Activated effector memory CD4-positive, alpha-beta T cell treated with anti-CD3 and anti-CD28 coated beads, Interleukin-2, amount 50 U/mL, for 16 hours (primary cell): ENCODE measurements at regions not wholly inside any gene's neighbourhood (a gene's known extent, or its start where the extent isn't known, plus 50 kb on each side); places are given as distances from the start of the nearest gene placed in this dataset.

Experiments used
- DNase-seq: peaks from one replicate; pipeline ENCODE4 v3.0.0-alpha.2; 2020

DNA sequence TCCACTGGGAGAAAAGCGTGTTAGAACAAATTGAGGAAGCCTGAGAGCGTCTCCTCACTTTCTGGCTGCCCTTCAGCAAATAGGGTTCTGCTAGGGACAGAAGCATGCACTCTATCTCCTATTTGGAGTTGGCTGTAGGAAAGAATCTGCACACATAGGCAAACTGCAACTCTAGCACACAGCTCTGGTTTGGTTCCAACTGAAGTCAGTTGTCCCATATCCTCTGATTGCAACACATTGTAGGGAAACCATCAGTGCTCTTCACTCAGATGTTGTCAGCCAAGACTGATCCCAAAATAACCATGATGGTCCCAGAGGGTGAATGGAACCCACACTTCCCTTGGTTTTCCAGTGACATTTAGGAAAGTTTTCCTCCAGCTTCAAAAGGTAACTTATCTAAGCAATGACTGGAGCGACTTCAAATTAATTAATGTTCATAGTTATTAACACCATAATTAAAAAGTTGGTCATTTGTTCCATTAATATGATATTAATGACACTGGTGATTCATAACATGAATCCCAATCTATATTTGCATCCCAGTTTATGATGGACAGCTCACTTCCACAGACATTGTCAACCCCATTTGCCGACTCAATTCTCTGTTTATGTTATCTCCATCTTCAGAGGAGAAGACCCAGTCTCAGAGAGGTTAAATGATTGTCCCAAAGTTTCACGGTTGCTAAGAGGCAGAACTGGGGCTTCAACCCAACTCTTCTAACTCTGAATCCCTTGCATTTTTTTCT is 136.7 kb upstream of the ZNF462 start:
- no peak for DNase-seq

DNA sequence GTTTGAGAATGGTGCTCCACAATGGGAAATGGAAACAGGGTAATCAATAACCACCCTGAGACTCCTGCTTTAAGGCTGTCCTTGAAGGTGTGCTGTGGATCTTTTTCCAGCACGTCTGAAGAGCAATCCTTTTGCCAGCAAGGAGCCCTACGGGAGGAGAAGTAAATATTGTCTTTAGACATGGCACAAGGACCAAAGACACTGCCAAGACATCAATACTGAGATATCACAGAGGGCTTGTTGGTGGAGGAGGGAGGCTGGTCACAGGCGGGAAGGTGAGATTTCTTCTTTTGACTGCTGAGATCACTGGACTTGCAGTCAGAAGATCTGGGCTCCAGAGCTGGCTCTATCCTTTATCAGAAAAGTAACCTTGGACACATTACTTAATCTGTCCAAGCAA is 135.0 kb upstream of the ZNF462 start:
- no peak for DNase-seq

DNA sequence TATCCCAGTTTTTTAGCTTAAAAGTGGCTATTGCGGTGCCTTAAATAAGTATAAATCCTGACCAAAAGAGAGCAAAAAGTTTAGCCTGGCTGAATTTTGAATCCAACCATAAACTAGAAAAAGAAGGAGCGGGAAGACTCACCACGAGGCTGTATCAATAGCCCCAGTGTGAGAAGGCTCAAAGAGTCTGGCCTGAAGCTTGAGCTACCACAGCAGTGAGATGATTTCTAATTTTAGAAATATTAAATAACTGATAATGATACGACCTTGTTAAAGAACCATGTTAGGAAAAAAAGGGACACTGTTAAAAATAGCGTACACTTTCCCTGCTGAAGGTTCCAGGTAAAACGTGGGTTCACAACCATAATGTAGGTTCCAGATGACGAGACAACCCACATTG is 134.1 kb upstream of the ZNF462 start:
- no peak for DNase-seq

DNA sequence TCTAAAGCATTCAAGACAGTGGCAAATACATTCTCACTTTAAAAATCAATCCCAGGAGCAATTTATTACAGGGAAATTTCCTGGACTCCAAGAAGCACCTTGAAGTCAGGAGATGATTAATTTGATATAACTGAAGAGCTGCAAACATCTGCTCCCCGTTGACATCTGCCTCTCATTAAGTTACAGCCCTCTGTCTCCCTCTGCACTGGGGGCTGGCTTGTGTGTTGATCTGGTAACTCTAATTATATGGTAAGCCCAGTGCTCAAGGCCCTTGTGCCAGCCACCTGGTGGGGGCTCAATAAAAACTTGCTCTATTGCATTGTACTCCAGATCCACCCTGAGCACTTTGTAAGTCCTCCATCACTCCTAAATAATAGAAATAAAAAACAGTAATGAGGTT is 131.1 kb upstream of the ZNF462 start:
- DNase-seq, result no peak

DNA sequence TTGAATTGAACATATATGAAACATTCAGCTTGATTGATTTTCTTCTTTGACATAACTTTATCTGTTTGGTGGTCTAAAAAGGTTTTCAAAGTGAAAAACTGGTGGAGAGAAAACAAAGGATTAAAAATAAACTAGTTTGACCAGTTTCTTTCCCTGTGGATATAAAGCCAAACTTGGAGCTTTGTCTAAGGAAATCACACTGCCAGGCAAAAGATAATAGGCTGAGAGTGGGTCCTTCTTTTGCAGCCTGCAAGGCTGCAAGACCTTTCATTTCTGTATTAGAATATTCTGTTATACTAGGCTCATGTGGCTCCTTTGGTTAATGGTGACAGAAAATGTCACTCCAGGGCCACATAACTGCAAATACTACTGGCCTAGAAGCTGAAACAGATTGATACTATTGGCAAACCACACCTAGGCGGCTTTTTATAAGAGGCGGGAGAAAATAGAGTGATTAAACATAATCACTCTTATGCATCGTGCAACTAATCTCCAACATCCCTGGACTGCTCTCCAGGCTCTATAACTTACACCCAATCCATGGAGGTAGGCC is 129.1 kb upstream of the ZNF462 start:
- no peak for DNase-seq

DNA sequence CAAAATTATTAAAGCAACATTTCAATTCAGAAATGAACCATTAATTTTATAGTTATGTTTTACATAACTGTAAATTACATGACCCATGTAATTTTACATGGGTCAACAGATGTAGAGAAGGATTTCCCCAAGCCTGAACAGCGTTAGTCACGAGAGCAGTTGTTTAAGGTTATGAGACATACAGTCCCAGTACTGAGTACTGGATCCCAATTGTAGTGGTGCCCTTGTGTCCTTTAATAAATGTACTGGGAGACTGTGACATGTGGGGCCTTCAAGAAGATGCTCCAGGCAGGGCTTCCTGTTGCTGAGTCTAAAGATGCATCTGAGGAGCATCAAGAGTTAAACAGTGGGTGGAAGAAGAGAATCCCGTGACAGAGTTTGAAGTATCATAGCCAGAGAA is 125.5 kb upstream of the ZNF462 start:
- DNase-seq, result no peak

DNA sequence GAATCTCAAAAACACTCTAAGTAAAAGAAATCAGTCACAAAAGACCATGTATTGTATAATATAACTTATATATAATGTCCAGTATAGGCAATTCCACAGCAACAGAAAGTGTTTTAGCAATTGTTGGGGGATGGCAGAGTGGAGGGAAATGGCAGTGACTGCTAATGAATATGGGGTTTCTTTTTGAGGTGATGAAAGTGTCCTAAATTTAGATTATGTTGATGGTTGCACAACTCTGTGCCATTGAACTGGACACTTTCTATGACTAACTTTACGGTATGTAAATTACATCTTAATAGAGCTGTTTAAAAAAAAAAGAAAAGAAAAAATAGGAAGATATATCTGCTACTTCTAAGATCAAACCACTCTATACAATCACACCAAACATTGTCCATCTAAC is 124.9 kb upstream of the ZNF462 start:
- no peak for DNase-seq

DNA sequence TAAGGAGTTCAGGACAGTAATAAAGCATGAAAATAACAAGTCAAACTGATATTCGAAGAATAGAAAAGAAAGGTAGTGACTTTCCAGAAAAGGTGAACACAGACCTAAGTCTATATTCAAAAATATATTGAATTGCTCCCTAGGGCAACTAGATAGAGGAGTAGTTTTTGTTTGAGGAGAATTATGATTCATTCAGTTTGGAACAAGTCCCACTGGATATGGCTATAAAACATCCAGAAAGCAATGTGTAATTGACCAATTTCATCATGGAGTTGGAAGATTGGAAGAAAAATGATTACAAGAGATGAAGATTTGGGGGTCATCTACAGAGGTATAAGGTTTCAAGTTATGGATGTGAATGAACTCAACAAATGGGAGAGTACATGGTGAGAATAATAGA is 117.5 kb upstream of the ZNF462 start:
- DNase-seq, result no peak

DNA sequence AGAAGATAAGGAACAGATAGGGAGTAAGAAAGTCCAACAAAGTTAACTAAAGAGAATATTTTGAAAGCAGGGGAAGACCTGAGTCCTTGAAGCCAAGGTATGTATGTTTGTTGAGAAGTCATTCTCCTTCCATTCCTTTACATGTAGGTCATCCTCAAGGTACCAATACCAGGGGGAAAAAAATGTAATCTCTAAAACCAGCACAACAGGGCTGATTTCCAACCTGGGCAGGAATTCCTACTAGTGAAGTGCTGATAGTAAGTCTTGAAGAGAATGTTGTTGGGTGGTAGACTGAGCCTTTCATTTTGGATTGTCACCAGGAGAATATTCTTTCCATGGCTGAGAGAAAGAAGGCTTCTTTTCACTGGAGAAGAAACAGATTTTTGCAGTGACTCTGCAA is 117.1 kb upstream of the ZNF462 start:
- no peak for DNase-seq

DNA sequence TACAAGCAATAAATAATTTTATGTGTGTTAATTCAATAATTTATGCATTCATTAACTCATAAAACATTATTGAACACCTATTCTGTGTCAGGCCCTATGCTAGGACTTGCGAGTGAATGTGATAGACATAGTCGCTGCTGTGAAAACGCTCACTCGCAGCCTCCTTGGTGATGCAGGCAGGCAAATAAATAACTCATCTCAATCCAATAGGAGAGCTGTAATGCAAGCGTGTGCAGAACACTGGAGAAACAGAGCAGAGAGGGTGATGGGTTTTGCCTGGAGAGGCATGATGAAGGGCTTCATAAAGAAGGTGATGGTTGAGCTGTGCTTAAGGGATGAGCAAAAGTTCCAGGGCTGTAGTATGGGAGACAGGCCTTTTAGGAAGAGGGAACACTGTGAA is 111.3 kb upstream of the ZNF462 start:
- DNase-seq, result no peak

DNA sequence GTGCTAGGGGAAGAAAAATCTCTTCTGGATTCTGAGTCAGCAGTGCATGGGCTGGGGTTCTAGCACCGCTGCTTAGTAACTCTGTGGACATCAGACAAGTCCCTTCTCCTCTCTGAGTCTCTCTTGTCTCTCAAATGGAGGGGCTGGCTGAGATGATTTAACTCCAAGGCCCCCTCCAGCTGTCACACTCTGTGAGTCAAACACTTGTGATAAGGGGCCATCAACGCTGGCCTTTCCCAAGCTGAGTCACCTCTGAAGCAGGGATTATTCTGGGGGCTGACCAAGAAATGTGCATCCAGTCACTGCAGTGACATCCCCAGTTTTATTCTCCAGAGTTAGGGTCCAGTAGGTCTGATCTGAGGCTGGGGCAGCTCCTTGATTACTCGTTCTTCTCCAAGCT is 110.4 kb upstream of the ZNF462 start:
- DNase-seq, result no peak

DNA sequence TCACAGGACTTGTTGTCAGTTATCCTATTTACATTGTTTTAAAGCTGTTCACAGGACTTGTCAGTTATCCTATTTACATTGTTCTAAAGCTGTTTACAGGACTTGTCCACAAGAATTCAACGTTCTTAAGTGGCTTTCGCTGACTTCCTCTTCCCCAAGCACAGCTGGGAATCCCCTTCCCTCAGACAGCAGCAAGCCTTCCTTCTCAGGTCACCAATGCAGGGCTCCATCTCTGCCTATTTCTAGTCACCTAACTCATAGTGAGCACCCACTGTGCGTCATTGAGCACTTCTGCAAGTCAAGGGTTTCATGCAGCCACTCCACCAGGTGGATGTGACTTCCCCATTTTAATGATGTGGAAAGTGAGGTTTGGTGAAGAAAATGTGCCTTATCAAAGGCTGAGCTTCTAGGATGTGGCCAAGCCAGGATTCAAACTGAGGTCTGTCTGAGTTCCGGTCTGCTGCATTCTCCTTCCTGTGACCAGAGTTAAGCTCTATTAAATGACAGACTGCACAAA is 109.8 kb upstream of the ZNF462 start:
- DNase-seq, result no peak

DNA sequence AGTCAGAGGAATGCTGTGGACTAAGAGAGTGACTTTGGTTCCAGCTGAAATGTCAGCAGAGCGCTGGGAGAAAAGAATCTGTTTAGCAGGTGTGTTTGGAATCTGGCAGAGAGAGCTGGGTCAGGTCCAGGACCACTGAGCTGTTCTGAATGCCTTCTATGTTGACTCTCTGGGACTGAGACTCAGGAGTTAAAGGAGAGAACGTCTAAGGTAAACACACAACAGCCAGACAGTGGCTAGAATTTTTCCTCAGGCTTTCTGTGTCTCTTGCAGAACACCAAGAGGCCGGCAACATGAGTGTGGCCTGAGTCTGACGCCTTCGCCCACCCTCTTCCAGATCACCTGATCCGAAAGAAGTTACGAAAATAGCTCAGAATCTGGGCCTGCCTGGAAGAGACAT is 107.2 kb upstream of the ZNF462 start:
- no peak for DNase-seq

DNA sequence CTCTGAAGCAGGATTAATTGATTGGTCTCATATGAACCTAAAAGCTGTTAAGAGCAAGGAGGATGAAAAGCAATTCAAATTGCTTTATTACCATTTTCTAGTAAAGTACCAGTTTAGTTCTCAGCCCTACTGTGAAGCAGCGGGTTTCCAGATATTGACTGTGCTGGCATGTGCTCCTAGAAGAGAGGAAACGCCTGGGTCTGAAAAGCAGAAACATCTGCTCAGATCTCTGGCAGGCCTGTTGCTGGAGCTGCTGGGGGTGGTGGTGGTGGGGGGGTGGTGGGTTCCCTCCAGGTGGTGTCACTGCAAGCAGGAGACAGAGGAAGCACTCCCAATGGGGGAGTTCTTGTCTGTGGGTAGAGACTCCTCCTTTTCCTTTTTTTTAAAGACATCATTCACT is 105.5 kb upstream of the ZNF462 start:
- DNase-seq, result no peak

DNA sequence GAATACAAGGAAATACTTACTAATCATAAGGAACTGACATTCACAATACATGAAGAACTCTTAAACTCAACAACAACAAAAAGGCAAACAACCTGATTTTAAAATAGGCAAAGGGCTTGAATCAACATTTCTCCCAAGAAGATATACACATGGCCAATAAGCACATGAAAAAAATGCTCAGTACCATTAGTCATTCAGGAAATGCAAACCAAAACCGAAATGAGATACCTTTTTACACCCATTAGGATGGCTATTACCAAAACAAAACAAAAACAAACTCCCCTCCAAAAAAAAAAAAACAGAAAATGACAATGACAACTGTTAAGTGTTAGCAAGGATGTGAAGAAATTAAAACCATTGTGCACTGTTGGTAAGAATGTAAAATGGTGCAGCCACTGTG is 104.1 kb upstream of the ZNF462 start:
- DNase-seq, result no peak

DNA sequence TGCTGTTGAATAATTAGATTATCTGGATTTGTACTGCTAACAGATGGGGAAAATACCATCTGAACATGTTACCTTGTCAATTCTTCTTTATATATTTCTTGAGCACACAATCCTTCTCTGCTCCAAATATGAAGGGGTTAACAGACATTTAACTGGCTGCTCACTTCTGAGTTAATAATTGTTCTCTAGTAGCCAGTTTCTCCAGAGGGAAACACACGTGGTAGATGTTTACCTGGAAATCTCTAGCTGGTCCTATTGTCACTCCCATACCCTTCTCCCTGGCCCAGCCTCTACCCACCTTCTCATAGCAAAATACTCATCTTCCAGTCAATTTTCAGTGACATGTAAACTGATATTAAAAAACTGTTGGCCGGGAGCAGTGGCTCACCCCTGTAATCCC is 101.5 kb upstream of the ZNF462 start:
- DNase-seq, result no peak

DNA sequence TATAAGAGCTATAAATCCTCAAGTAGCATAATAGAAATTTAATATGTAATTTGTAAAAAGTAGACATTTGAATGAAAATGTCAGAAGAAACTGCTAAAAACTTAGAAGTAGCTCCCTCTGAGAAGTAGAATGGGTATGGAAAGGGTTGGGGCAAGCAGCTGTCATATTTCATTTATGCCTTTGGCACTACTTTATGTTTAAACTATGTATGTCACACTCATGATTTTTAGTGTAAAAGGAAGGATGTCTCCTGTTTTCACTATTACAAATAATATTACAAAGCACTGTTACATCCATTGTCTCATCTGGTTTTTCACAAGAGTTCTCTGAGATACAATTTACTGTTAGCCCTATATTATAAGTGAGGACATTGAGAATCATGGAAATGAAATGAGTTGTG is 96.3 kb upstream of the ZNF462 start:
- DNase-seq, result no peak

DNA sequence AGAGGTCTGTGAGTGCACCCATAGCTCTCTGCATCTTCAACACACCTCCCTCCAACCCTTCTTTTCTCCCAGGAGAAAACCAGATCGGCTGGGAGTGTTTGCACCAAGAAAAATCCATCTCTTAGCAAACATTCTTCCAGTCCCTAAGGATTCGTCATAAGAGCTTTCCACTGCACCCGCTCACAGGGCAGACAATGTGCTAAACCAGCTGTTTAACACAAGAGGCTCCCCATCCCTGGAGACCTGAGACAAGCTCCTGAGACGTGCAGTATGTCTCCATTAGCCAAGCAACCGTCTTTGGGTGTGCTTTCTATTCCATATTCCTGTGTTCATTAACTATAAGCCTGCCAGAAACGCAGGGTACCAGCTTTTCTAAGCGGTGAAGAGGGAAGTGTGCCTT is 93.6 kb upstream of the ZNF462 start:
- DNase-seq, result no peak

DNA sequence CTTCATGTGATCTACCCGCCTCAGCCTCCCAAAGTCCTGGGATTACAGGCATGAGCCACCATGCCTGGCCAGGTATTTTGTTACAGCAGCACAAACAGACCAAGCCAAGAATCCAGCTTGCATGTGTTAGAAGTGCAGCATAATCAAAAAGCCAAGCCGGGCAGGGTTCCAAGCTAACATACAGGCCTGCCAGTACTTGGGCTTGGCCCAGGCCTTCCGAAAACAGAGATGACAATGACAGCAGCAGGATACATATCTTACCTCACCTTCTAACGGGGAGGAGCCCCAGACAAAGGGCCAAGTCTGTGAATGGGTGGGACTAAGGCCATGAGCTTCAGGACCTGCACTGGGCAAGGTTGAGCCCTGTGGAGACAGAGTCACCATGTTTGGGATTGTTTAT is 91.4 kb upstream of the ZNF462 start:
- no peak for DNase-seq

DNA sequence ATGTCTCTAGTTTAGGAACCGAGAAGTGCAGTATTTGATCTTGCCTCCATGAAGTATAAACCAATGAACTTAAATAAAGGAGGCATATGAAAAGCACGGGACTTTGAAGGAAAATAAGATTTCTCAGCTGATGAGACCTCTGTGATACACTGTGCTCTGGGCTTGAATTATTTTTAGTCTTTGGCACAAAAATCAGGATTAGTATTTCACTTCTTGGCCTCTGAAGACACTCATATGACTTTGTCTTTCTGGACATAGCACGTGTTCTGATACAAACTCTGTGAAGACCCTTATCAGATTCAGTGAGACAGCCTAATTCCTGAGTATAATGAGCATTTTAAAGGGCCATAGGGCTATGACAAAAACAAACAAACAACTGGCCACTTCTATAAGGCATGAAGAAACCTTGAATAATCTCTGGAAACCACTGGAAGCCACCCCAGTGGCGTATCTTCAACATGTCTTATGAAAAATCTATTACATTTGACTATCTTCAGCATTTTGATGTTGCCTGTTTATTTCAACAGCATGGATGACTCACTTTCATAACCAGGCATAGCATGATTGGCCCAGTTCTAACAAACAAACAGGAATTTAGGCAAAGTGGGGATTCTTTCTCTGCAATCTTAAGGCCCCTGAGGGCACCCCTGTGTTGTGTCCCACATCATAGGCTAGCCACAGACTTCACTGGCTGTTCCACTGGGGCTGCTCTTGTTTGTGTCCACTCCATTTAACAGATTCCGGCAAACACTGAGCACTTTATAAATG is 90.3 kb upstream of the ZNF462 start:
- no peak for DNase-seq

DNA sequence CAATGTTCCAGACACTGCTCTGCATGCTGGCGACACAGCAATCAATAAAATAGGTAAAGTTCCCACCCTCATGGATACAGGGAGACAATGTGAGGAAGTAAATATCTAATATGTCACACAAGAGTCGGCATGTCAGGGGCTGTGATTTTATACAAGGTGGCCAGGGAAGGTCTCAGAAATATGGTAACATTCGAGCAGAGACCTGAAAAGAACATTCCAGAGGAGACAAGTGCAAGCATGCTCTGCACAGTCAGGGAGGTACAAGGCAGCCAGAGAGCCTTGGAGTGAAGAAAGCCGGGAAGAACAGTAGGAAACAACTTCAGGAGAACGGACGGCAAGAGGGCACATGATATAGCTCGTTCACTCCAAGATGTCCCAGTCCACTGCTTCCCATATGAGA is 89.2 kb upstream of the ZNF462 start:
- no peak for DNase-seq

DNA sequence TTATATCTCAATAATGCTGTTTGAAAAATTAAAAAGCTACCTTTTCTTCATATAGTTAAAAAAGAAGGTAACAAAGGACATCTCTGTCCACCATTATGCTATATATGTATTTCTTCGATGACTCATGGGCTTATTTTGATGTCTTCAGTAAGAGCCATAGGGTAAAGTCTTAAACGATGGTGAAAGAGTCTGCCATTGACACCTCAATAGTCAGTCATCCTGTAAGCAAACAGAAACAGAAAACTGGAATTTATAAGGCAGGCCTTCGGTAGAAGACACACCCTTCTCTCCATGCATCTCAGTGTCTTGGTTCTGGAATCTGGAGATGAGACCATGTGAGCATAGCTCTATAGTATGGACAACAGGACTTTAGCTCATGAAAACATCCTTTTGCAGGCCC is 87.0 kb upstream of the ZNF462 start:
- DNase-seq, result no peak

DNA sequence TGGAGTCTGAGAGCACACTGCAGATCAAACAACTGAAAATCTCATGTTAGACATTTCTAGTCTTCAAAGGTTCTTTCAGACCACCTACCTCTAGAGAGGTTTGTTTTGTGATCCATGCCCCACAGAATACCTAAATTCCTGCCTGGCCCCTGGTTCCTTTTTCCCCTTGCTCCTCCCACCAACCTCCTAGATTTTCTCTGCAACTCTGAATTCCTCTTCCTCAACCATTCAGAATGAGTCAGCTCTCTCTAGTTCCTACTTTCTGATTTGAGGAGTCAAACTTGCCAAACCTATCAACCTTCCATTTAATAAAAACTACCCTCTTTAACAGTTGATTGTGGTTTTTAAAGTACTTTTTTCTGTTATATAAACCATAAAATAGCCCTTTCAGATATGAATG is 83.2 kb upstream of the ZNF462 start:
- DNase-seq, result no peak

DNA sequence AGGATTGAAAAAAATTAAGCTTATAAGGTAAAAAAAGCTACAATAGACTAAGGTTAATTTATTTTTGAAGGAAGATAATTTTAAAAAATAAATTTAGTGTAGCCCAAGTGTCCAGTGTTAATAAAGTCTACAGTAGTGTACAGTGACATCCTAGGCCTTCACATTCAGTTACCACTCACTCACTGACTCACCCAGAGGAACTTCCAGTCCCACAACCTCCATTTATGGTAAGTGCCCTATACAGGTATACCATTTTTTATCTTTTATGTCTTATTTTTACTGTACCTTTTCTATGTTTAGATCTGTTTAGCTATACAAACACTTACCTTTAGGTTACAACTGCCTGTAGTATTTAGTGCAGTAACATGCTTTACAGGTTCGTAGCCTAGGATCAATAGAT is 79.8 kb upstream of the ZNF462 start:
- DNase-seq, result no peak
